H9 (cell line): ENCODE measurements at regions not wholly inside any gene's neighbourhood (a gene's known extent, or its start where the extent isn't known, plus 50 kb on each side); places are given as distances from the start of the nearest gene placed in this dataset.

Source experiments
- DNase-seq: peaks from one replicate; pipeline ENCODE4 v3.0.0-alpha.2; 2017
- H2AFZ ChIP-seq: one replicate; pipeline ENCODE4 v1.6.1; 2013; ENCODE audit warnings: mild to moderate bottlenecking, low read length, control low read depth, moderate library complexity
- H2AK5ac ChIP-seq: 2 replicates; pipeline ENCODE4 v1.6.1; 2013; ENCODE audit warnings: low read length, control low read depth, mixed read lengths; ENCODE audit not compliant: insufficient read length
- H2BK120ac ChIP-seq: one replicate; pipeline ENCODE4 v1.6.1; 2013; ENCODE audit warnings: low read depth, mild to moderate bottlenecking, low read length, control low read depth, inconsistent platforms; ENCODE audit not compliant: poor library complexity, severe bottlenecking
- H2BK12ac ChIP-seq: 2 replicates; pipeline ENCODE4 v1.6.1; 2013; ENCODE audit warnings: low read length, control low read depth, mixed read lengths, low read depth; ENCODE audit not compliant: insufficient read length
- H2BK15ac ChIP-seq: 2 replicates; pipeline ENCODE4 v1.6.1; 2013; ENCODE audit warnings: low read depth, low read length, control low read depth
- H2BK20ac ChIP-seq: one replicate; pipeline ENCODE4 v1.6.1; 2013; ENCODE audit warnings: low read depth, mild to moderate bottlenecking, low read length, control low read depth, inconsistent platforms; ENCODE audit not compliant: poor library complexity, severe bottlenecking
- H2BK5ac ChIP-seq: 2 replicates; pipeline ENCODE4 v1.6.1; 2013; ENCODE audit warnings: low read length, control low read depth, mixed read lengths; ENCODE audit not compliant: insufficient read length
- H3K14ac ChIP-seq: 2 replicates; pipeline ENCODE4 v1.6.1; 2013; ENCODE audit warnings: low read length, control low read depth; ENCODE audit not compliant: insufficient read depth
- H3K18ac ChIP-seq: 2 replicates; pipeline ENCODE4 v1.6.1; 2013; ENCODE audit warnings: low read depth, mild to moderate bottlenecking, mixed read lengths, low read length, control low read depth; ENCODE audit not compliant: insufficient read length
- H3K23ac ChIP-seq: 2 replicates; pipeline ENCODE4 v1.6.1; 2013; ENCODE audit warnings: low read length, control low read depth, mixed read lengths, low read depth; ENCODE audit not compliant: insufficient read length
- H3K23me2 ChIP-seq: 2 replicates; pipeline ENCODE4 v1.6.1; 2013; ENCODE audit warnings: low read depth, mild to moderate bottlenecking, mixed read lengths, low read length, control low read depth; ENCODE audit not compliant: insufficient read length, poor library complexity, severe bottlenecking
- H3K27ac ChIP-seq: 2 replicates; pipeline ENCODE4 v1.5.1; 2013; ENCODE audit warnings: low read length, control low read depth, mixed read lengths, low read depth; ENCODE audit not compliant: insufficient read length
- H3K27me3 ChIP-seq: 2 replicates; pipeline ENCODE4 v1.6.1; 2013; ENCODE audit warnings: low read length, control low read depth, inconsistent platforms; ENCODE audit not compliant: insufficient read depth
- H3K4ac ChIP-seq: 2 replicates; pipeline ENCODE4 v1.6.1; 2013; ENCODE audit warnings: low read depth, mild to moderate bottlenecking, control low read depth, inconsistent platforms, low read length, moderate library complexity
- H3K4me1 ChIP-seq: 2 replicates; pipeline ENCODE4 v1.6.1; 2013; ENCODE audit warnings: low read length, control low read depth, inconsistent platforms; ENCODE audit not compliant: insufficient read depth
- H3K4me2 ChIP-seq: 2 replicates; pipeline ENCODE4 v1.6.1; 2013; ENCODE audit warnings: low read length, control low read depth, mixed read lengths; ENCODE audit not compliant: insufficient read length, insufficient read depth
- H3K56ac ChIP-seq: 2 replicates; pipeline ENCODE4 v1.6.1; 2013; ENCODE audit warnings: low read depth, mild to moderate bottlenecking, mixed read lengths, low read length, control low read depth; ENCODE audit not compliant: insufficient read length
- H3K79me1 ChIP-seq: 2 replicates; pipeline ENCODE4 v1.6.1; 2013; ENCODE audit warnings: low read depth, mild to moderate bottlenecking, moderate library complexity, low read length, control low read depth, inconsistent platforms; ENCODE audit not compliant: insufficient read depth, poor library complexity, severe bottlenecking
- H3K79me2 ChIP-seq: 2 replicates; pipeline ENCODE4 v1.6.1; 2013; ENCODE audit warnings: low read length, control low read depth, inconsistent platforms; ENCODE audit not compliant: insufficient read depth
- H3K9ac ChIP-seq: 2 replicates; pipeline ENCODE4 v1.6.1; 2013; ENCODE audit warnings: low read length, control low read depth, mixed read lengths; ENCODE audit not compliant: insufficient read length; ENCODE audit errors: extremely low read depth
- H3K9me3 ChIP-seq: one replicate; pipeline ENCODE4 v1.6.1; 2013; ENCODE audit warnings: low read depth, low read length, inconsistent platforms; ENCODE audit not compliant: control insufficient read depth
- H3T11ph ChIP-seq: one replicate; pipeline ENCODE4 v1.6.1; 2013; ENCODE audit warnings: mild to moderate bottlenecking, low read length, control low read depth, inconsistent platforms
- H4K20me1 ChIP-seq: one replicate; pipeline ENCODE4 v1.6.1; 2013; ENCODE audit not compliant: control insufficient read depth, insufficient read length, insufficient read depth
- H4K5ac ChIP-seq: 2 replicates; pipeline ENCODE4 v1.6.1; 2013; ENCODE audit warnings: low read depth, mild to moderate bottlenecking, mixed read lengths, low read length, control low read depth; ENCODE audit not compliant: insufficient read length
- H4K8ac ChIP-seq: replicated peaks from 2 replicates; pipeline ENCODE4 v1.6.1; 2013; ENCODE audit warnings: low read length, control low read depth, mixed read lengths, low read depth; ENCODE audit not compliant: insufficient read length
- H4K91ac ChIP-seq: 2 replicates; pipeline ENCODE4 v1.6.1; 2013; ENCODE audit warnings: low read depth, mild to moderate bottlenecking, moderate library complexity, mixed read lengths, low read length, control low read depth; ENCODE audit not compliant: insufficient read length
- H3K27ac Mint-ChIP-seq, 3 experiments: 2 replicates in 2 of 3; 3 replicates in 1 of 3; pipeline ENCODE4 v1.8.0; 2020 to 2021; ENCODE audit warnings: mixed read lengths in 3 of 3, mild to moderate bottlenecking in 1 of 3, moderate library complexity in 1 of 3
- H3K27me3 Mint-ChIP-seq: 2 replicates; pipeline ENCODE4 v1.8.0; 2021; ENCODE audit warnings: low read depth, mild to moderate bottlenecking, moderate library complexity, mixed read lengths
- H3K36me3 Mint-ChIP-seq, 3 experiments: 2 replicates in 2 of 3; 3 replicates in 1 of 3; pipeline ENCODE4 v1.8.0; 2020 to 2021; ENCODE audit warnings: low read depth in 3 of 3, mixed read lengths in 3 of 3; ENCODE audit not compliant: insufficient read depth in 1 of 3
- H3K4me1 Mint-ChIP-seq, 2 experiments: 2 replicates each; pipeline ENCODE4 v1.8.0; 2020; ENCODE audit warnings: mixed read lengths in 2 of 2
- H3K4me3 Mint-ChIP-seq, 2 experiments: 2 replicates in 1 of 2; 3 replicates in 1 of 2; pipeline ENCODE4 v1.8.0; 2020 to 2021; ENCODE audit warnings: mild to moderate bottlenecking in 2 of 2, mixed read lengths in 2 of 2, moderate library complexity in 1 of 2
- H3K9me3 Mint-ChIP-seq, 2 experiments: 2 replicates in 1 of 2; 3 replicates in 1 of 2; pipeline ENCODE4 v1.8.0; 2020; ENCODE audit warnings: mild to moderate bottlenecking in 2 of 2, mixed read lengths in 2 of 2, moderate library complexity in 1 of 2
- WGBS: extraction: QIAGEN DNeasy Blood & Tissue Kit; methylation state at CpG from one replicate; pipeline ENCODE4 v1.1.7; 2013; ENCODE audit warnings: missing lambda C conversion rate, low lambda C conversion rate, mixed read lengths; ENCODE audit not compliant: insufficient read length; ENCODE audit errors: extremely low coverage; 5-methylcytosine and 5-hydroxymethylcytosine counted together
- TF ChIP-seq, protein P1 (sequence below): fragments of 200-600 bp; sonication (generic); conservative IDR thresholded peaks from 3 replicates; pipeline ENCODE4 v1.8.0; 2021; ENCODE audit warnings: antibody characterized with exemption, mild to moderate bottlenecking

DNA sequence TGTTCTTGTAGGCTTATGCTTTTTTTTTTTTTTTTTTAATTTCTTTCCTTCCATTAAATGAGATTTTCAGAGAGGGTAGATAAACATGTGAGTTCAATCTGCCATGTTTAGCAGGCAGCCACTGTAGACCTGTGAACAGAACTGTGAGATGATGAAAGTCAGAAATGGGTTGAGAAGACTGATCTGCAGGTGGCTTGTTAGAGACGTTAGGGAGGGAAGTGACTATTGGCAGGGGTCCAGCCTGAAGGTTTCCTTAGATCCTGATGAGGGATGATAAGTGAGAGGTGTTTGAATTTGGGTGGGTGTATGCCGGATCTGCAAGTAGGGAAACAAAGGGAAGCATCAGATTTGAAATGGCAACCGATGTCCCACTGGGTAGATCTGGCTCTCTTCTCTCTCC is 157.8 kb downstream of the HS3ST3B1 start:
- H3K23me2 ChIP-seq = no peaks in the 10 kb centered on the region
- H3K56ac ChIP-seq = no peak overlapping the region
- no peak overlapping the region for H3K4me3 Mint-ChIP-seq
- no peak overlapping the region for H4K8ac ChIP-seq
- H2BK12ac ChIP-seq = no peak overlapping the region
- no peak overlapping the region for H3K4me2 ChIP-seq
- H3K27me3 ChIP-seq = no peaks in the 10 kb centered on the region
- no CpG with 5 or more reads among the region's 3 CpGs for WGBS
- TF ChIP-seq, protein P1, sequence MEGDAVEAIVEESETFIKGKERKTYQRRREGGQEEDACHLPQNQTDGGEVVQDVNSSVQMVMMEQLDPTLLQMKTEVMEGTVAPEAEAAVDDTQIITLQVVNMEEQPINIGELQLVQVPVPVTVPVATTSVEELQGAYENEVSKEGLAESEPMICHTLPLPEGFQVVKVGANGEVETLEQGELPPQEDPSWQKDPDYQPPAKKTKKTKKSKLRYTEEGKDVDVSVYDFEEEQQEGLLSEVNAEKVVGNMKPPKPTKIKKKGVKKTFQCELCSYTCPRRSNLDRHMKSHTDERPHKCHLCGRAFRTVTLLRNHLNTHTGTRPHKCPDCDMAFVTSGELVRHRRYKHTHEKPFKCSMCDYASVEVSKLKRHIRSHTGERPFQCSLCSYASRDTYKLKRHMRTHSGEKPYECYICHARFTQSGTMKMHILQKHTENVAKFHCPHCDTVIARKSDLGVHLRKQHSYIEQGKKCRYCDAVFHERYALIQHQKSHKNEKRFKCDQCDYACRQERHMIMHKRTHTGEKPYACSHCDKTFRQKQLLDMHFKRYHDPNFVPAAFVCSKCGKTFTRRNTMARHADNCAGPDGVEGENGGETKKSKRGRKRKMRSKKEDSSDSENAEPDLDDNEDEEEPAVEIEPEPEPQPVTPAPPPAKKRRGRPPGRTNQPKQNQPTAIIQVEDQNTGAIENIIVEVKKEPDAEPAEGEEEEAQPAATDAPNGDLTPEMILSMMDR = no peak
- no peak overlapping the region for H3K27ac Mint-ChIP-seq
- H3K18ac ChIP-seq = no peak overlapping the region
- H3K79me2 ChIP-seq = no peaks in the 10 kb centered on the region
- no peak overlapping the region for H3T11ph ChIP-seq
- DNase-seq = no peak
- no peak overlapping the region for H3K9ac ChIP-seq
- peaks cover 6% of the 10 kb centered on the region for H3K27me3 Mint-ChIP-seq
- no peaks in the 10 kb centered on the region for H4K20me1 ChIP-seq
- H3K14ac ChIP-seq = no peak overlapping the region
- H3K9me3 ChIP-seq = no peaks in the 10 kb centered on the region
- no peak overlapping the region for H3K27ac ChIP-seq
- H4K91ac ChIP-seq = no peak overlapping the region
- no peak overlapping the region for H4K5ac ChIP-seq
- H2AK5ac ChIP-seq = no peak overlapping the region
- no peak overlapping the region for H3K4ac ChIP-seq
- H3K79me1 ChIP-seq = no peaks in the 10 kb centered on the region
- H3K36me3 Mint-ChIP-seq = peaks cover 0 to 18% (median 10%) of the 10 kb centered on the region in 3 experiments; a peak in 5 of 7 replicates
- no peak overlapping the region for H2BK15ac ChIP-seq
- H3K9me3 Mint-ChIP-seq = peaks cover 12 to 21% of the 10 kb centered on the region in 2 experiments; a peak in 4 of 5 replicates
- H3K4me1 ChIP-seq = peaks cover 2% of the 10 kb centered on the region; the same call in 1 of the 2 replicates
- no peak overlapping the region for H3K23ac ChIP-seq
- H2BK5ac ChIP-seq = no peak overlapping the region
- no peak overlapping the region for H2AFZ ChIP-seq
- no peak overlapping the region for H2BK20ac ChIP-seq
- peaks cover 38 to 41% of the 10 kb centered on the region in 2 experiments for H3K4me1 Mint-ChIP-seq
- H2BK120ac ChIP-seq = no peak overlapping the region
